ENCODE measurements at regions not wholly inside any gene's neighbourhood (a gene's known extent, or its start where the extent isn't known, plus 50 kb on each side); places are given as distances from the start of the nearest gene placed in this dataset.
"Not testable (repeated sequence)": the region's sequence is repeated elsewhere in the genome, so short reads cannot be mapped to it uniquely, and the experiment has no call there.

DNA sequence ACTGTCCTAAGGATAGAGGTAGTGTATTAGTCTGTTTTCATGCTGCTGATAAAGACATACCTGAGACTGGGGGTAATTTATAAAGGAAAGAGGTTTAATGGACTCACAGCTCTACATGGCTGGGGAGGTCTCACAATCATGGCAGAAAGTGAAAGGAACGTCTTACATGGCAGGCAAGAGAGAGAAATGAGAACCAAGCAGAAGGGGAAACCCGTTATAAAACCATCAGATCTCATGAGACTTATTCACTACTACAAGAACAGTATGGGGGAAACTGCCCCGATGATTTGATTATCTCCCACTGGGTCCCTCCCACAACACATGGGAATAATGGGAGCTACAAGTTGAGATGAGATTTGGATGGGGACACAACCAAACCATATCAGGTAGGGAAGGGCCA lies 267.4 kb downstream of the EFCAB11 start:
- not testable (repeated sequence) for TF ChIP-seq ZBTB17 (CRISPR knock-in tag; IDR thresholded peaks at IDR 0.05); ZFP1 (CRISPR knock-in tag; IDR thresholded peaks at IDR 0.05); POLR2AphosphoS5 (IDR thresholded peaks at IDR 0.05; ENCODE audit: control insufficient read depth, insufficient read depth, low read depth, low read length); SIN3A (IDR thresholded peaks at IDR 0.05; ENCODE audit: borderline replicate concordance in 2 of 2, control insufficient read depth in 1 of 2, low read depth in 2 of 2, low read length in 2 of 2); ADNP (tag; IDR thresholded peaks at IDR 0.05)
- TF ChIP-seq, protein P1, sequence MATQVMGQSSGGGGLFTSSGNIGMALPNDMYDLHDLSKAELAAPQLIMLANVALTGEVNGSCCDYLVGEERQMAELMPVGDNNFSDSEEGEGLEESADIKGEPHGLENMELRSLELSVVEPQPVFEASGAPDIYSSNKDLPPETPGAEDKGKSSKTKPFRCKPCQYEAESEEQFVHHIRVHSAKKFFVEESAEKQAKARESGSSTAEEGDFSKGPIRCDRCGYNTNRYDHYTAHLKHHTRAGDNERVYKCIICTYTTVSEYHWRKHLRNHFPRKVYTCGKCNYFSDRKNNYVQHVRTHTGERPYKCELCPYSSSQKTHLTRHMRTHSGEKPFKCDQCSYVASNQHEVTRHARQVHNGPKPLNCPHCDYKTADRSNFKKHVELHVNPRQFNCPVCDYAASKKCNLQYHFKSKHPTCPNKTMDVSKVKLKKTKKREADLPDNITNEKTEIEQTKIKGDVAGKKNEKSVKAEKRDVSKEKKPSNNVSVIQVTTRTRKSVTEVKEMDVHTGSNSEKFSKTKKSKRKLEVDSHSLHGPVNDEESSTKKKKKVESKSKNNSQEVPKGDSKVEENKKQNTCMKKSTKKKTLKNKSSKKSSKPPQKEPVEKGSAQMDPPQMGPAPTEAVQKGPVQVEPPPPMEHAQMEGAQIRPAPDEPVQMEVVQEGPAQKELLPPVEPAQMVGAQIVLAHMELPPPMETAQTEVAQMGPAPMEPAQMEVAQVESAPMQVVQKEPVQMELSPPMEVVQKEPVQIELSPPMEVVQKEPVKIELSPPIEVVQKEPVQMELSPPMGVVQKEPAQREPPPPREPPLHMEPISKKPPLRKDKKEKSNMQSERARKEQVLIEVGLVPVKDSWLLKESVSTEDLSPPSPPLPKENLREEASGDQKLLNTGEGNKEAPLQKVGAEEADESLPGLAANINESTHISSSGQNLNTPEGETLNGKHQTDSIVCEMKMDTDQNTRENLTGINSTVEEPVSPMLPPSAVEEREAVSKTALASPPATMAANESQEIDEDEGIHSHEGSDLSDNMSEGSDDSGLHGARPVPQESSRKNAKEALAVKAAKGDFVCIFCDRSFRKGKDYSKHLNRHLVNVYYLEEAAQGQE (IDR thresholded peaks at IDR 0.05; ENCODE audit: borderline replicate concordance): not testable (repeated sequence)
- TF ChIP-seq, protein P1 (CRISPR knock-in tag; IDR thresholded peaks at IDR 0.05; ENCODE audit: low read depth): not testable (repeated sequence)
- TF ChIP-seq, protein P2, sequence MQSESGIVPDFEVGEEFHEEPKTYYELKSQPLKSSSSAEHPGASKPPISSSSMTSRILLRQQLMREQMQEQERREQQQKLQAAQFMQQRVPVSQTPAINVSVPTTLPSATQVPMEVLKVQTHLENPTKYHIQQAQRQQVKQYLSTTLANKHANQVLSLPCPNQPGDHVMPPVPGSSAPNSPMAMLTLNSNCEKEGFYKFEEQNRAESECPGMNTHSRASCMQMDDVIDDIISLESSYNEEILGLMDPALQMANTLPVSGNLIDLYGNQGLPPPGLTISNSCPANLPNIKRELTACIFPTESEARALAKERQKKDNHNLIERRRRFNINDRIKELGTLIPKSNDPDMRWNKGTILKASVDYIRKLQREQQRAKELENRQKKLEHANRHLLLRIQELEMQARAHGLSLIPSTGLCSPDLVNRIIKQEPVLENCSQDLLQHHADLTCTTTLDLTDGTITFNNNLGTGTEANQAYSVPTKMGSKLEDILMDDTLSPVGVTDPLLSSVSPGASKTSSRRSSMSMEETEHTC (IDR thresholded peaks at IDR 0.05): not testable (repeated sequence)
